ENCODE measurements at regions not wholly inside any gene's neighbourhood (a gene's known extent, or its start where the extent isn't known, plus 50 kb on each side); places are given as distances from the start of the nearest gene placed in this dataset.
"Not testable (repeated sequence)": the region's sequence is repeated elsewhere in the genome, so short reads cannot be mapped to it uniquely, and the experiment has no call there.

DNA sequence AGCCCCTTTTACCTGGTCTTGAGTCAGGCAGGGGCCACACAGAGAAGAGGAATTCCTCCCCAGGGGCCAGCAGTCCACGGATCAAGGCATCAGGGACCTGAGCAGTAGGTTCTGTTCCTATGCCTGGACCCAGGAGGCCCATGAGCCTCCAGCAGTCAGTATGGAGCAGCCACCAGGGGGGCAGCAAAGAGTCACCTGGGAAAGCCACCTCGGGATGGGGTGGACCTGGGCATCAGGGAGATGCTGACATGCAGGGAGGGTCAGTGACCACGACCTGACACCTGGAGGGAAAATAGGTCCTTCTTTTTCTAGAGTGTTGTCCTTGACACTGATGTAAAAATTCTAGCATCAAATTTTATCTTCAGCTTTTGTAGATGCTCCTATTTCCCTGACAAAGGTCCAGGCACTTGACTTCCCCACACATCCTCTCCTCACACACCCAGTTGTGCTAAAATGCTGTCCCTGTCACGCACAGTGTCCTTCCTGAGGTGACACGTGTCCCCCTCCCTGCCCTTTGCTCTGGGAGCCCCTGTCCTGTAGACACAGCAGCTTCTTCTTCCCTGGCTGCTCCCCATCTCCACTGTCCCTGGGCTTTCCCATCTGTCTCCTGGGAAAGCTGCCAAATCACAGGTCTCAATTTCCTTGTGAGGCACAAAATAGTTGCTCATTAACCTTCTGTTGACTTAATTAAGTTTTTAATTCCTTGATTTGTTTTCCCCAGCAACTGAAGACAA, 70.0 kb upstream of the IGLL5 start:
- DNase-seq: no peak

DNA sequence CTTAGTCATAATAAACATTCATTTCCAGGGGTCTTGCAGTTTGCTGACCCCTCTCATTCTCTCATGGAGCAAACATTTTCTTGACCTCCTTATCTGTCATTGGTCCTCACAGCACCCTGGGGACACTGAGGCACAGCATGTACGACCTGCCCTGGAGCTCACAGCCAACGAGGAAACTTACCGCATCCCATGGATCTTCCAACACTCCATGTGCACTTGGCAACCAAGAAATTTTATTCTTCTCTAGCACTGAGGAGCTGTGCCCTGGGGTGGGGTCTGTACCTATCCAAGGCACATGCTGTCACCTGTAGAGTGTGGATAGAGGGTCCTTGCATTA, 69.4 kb upstream of the IGLL5 start:
- intact Hi-C loops (cut with DNase I): no loop called here
- DNase-seq: no peak

More for the DNA sequence above, 70.0 kb upstream of the IGLL5 start:
- intact Hi-C loops (cut with DNase I): no loop called here

DNA sequence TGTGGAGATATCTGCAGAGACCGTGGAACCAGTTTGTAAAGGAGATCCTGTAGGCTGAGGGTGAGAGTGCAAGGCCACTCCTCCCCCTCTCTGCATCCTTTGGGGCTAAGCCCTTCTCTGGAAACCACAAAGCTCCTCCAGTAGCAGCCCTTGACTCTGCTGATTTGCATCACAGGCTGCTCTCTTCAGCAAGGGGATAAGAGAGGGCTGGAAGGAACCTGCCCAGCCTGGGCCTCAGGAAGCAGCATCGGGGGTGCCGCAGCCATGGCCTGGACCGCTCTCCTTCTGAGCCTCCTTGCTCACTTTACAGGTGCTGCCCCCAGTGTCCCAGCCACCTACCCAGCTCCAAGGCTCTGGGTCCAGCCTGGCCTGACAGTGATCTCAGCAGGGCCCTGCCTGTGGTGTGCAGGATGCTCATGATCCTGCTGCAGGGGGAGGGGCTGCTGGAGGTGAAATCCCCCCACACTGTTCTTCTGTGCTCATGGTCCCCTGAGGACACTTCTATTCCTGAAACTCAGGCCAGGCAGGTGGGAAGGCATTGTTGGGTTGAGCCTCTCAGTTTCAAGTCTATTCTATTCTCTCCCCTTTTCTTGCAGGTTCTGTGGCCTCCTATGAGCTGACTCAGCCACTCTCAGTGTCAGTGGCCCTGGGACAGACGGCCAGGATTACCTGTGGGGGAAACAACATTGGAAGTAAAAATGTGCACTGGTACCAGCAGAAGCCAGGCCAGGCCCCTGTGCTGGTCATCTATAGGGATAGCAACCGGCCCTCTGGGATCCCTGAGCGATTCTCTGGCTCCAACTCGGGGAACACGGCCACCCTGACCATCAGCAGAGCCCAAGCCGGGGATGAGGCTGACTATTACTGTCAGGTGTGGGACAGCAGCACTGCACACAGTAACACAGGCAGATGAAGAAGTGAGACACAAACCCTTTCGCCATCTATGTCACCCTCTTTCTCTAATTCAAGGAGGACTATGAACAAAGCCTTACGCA, 68.5 kb upstream of the IGLL5 start:
- intact Hi-C loops (cut with DNase I): no loop called here
- DNase-seq: no peak

DNA sequence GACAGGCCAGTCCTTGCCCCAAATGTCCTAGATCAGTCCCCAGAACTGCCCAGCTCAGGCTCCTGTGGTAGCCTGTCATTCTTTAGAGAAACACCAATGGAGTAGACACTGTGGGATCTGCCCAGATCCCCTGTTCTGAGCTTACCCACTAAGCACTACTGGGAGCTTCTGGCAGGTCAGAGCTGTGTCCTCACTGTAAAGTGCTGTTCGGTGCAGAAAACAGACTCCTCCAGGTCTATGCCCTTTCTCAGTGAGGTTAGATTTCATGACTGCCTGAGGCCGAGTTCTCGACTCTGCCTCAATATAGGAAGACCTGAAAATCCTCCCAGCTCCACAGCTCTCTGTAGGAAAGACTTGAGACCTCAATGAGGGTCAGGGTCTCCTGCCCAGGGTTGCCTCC, 67.5 kb upstream of the IGLL5 start:
- intact Hi-C loops (cut with DNase I): no loop called here
- DNase-seq: no peak

DNA sequence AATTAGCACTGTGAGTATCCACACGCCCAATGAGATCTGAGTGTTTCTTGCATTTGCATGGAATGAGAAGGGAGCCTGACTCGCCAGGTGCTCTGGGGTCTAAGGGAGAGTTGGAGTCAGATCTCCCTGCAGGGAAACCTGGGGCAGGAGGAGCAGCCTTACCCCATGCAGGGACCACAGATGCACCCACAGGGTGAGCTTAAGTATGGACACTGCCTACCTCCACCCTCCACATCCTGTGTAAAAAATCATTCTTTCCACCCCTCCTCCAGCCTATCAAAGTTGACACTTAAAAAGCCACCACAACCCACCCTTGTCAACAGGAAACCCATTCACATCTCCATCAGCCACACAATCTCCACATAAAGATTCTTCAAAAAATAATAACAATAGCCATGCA, 67.0 kb upstream of the IGLL5 start:
- intact Hi-C loops (cut with DNase I): no loop called here
- no peak for DNase-seq

DNA sequence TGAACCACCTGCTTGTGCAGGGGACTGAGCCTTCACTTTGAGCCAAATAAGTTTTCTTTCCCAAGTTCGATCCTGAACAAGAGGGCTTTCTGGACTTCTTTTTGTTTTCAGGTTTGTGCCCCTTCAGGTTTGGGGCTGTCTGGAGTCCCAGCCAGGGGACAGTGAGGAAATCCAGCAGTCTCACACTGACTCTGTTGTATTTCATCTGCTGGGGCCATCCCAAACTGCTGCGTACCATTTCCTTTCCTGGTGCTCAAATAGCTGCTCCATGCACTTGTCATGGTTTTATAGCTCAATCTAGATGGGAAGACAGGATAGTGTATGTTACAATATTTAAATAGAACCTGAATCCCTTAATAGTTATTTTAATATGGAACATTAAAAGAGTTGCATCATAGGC, 66.3 kb upstream of the IGLL5 start:
- intact Hi-C loops (cut with DNase I): no loop called here
- no peak for DNase-seq

DNA sequence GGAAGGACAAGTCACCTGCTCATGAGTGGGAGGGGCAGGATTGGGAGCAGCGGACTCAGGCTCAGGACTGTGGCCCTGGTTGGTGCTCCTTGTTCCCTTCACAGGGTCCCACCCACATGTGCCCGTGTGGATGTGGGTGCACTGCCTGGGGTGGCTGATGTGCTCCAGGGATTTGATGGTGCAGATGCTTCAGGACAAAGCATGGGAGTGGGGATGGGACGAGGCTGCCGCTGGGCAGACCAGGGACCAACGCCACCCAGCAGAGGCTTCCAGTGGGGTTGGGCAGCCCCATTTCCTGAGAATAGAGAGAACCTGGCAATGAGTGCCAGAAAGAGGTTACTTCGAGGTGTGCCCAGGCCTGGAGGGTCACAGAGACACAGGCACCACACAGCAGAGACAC, 65.5 kb upstream of the IGLL5 start:
- DNase-seq: no peak
- intact Hi-C loops (cut with DNase I): no loop called here

DNA sequence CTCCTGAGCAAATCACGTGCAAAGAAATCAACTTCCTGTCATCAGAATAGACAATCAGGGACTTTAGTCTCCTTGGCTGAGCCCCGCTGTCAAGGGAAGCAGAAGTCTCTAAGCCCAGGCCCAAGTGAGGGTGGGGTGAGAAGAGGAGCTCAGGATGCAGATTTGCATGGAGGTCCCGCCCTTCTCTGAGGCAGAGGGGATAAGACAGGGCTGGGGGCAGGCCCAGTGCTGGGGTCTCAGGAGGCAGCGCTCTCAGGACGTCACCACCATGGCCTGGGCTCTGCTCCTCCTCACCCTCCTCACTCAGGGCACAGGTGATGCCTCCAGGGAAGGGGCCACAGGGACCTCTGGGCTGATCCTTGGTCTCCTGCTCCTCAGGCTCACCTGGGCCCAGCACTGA, 65.1 kb upstream of the IGLL5 start:
- intact Hi-C loops (cut with DNase I); DNase-seq: not testable (repeated sequence)

DNA sequence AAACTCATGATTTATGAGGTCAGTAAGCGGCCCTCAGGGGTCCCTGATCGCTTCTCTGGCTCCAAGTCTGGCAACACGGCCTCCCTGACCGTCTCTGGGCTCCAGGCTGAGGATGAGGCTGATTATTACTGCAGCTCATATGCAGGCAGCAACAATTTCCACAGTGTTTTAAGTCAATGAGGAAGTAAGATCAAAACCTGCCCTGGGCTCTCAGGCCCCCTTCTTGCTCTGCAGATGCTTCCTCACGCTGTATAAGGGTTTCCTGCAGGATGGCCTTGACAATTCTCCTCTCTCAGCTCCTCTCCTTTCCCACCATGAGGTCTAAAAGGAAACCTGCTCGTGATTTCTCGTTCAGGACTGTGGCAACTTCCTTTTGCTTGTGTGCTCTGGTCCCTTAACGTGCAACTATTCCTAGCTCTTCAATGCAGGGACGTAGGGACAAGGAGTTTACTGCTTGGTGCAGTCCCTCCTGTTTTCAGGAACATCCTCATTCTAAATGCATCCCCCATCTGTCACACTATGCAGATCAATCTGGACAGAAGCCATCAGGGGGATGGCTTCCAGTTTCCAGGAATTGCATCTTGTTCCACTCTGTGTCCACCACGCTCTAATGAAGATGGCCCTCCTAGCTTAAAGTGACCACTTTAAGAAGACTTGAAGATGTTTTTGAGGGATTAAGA, 64.3 kb upstream of the IGLL5 start:
- intact Hi-C loops (cut with DNase I): no loop called here
- DNase-seq: no peak

DNA sequence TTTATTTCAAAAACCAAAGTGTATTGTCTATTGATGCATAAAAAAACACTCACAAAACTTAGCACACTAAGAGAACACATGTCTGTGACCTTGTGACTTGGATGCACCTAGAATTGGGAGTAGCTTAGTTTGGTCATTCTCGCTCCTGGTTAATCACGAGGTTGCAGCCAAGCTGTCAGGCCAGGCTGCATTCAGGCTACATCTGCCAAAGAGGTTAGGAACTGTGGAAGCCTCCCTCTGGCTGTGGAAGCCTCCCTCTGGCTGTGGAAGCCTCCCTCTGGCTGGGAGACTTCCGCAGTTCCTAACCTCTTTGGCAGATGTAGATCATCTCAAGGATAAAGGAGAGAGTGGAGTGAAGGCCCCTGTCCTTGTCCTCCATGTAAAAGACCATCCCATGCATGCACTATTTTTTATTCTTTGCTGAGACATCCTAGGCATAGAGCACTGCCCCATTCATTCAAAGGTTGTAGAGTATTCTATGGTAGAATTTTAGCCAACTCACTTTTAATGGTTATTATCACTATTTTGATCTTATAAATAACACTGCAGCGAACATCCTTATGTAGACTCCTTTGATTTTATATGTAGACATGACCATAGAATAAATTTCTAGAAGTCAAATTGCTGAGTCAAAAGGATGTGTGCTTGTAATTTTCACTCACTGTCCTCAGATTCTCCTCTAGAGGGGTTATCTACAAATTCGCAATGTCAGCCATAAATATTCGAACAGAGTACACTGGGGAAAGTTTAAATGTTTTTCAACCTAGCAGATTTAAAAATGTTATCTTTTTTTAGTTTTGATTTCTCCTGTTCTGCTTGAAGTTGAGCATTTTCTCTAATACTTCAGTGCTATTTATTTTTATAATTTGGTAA, 63.0 kb upstream of the IGLL5 start:
- DNase-seq: no peak
- intact Hi-C loops (cut with DNase I): no loop called here

DNA sequence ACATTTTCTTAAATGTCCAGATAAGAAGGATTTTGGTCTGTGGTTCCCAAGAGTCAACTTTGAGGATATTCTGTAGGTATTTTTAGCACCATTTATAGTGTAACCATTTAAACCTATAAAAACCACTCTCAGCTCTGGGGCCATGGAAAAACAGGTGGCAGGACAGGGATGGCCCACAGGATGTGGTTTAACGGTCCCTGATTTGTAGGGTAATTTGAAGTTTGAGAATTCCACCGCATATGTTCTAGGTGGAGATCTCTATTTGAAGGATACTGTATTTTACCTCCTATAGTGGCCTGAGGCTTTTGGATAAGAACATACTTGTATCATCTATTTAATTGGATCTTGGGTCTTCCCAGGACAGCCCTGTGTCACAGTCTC, 62.4 kb upstream of the IGLL5 start:
- no peak for DNase-seq
- intact Hi-C loops (cut with DNase I): no loop called here

DNA sequence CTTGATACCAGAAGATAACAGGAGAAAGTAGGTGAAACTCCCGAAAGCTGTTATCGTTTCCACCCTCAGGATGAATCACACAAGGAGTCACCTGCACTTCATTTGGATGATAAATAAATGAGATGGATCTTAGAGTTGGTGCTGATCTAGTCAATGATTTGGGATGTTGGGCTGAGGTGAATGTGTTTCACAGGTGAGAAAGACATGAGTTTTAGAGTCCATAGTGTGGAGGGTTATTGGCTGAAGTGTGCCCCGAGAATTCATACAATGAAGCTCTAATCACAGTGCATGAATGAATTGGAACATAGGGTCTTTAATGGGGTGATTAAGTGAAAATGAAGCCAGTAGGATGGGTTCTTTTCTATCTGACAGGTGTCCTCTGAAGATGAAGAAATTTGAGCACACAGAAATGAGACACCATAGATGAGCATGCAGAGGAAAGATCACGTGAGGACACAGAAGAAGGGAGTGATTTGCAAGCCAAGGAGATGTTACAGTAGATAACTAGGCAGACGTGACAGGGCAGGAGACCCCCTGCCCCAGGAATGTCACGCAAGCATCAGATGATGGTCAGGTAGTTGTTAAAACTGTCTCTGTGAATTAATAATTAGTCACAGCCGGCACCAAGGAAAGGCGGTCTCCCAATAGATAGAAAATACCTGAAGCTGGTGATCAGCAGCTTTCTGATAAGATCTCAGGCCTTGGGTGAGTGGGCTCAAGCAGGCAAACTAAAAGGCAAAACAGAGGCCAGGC, 60.3 kb upstream of the IGLL5 start:
- DNase-seq: no peak
- intact Hi-C loops (cut with DNase I): no loop called here

DNA sequence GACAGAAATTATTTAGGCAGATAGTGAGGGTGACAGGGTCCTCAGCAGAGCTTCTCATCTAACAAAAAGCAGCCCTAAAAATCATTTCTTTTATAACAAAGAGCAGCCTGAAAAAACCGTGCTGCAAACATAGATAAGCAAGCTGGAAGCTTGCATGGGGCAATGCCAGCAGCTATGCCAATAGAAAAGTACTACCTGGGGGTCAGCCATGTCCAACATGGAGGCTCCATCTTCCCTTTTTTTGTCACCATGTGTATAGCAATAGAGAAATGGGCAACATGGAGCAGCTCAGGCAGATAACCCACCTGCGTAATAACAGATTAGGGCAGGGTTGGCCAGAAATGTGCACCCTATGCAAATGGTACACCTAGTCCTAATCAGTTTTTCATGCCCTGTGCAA, 57.4 kb upstream of the IGLL5 start:
- intact Hi-C loops (cut with DNase I): no loop called here
- no peak for DNase-seq

DNA sequence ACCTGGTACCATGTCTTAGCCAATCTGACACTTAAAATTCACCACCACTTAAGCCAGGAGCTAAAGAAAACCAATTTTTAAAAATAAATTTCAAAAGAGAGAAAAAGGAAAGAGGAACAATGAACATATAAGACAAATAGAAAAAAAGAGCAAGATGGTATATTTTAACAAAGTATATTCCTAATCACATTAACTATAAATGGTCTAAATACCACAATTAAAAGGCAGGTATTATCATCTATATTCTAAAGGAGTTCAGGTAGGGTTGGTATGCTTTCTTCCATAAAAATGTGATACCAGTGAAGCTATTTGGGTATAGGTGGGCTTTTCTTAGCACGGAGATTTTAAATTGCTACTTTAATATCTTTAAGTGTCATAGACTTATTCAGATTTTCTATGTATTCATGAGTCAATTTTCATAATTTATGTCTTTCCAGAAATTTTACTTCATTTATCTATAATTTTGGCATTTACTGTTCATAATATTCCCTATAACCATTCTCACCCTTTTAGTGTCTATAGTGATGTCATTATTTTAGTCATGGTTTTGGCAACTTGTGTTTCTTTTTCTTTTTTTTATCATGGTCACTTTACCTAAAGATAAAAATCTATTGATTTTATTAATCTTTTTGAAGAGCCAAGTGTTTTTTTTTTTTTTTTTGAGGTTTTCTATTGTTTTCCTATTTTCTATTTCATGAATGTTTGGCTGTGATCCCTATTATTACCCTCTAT, 56.5 kb upstream of the IGLL5 start:
- intact Hi-C loops (cut with DNase I): no loop called here

DNA sequence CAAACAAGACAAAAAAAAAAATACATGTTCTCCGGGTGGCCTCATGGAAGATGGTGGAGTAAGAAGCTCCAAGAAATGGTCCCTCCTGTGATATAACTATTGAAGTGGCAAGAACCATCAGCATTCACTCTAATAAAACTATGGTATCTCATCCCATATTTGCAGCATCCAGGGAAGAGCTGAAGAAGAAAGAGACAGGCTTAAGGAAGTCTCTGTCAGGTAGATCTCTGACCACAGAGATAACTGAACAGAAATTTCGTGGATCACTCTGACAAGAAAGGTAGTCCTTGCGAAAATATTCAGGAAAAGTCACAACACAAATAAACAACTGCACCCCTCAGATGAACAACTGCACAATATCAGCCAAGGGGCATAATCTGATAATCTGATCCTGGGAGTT, 54.6 kb upstream of the IGLL5 start:
- no peak for DNase-seq
- intact Hi-C loops (cut with DNase I): no loop called here

More for the DNA sequence above, 56.5 kb upstream of the IGLL5 start:
- no peak for DNase-seq

DNA sequence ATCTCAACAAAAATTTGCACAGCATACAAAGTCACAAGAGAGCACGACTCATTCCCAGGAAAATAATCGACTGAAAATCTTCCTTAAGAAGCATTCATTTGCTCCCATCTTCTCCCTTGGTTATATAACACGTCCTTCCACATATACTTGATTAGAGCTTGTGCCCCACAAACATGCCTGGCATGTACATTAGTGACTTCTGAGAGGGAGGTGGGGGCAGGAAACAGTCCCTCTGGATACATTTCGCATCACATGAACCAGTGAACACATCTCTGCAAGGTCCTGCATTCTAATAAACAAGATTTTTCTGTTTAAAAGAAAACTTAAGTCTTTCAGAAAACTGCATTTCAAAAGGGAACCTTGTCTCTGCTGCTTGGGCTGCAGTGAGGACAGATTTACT, 54.1 kb upstream of the IGLL5 start:
- DNase-seq: no peak

DNA sequence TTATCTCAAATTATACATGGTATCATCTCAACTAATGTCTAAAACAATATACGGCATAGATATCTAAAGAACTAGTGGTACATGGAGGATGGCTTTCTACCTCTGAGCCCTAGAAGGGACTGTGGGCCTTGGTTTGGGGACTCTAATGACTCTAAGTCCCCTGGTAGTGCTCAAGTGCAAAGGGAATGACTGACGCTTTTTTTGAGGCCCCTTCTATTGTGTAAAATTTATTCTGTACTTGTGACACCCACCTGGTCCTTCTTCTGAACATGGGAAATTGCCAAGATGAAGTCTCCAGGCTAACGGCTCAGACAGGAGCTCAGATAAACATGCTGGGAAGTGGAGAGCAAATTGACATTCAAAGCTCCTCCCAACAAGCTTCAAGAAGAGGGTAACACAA, 53.4 kb upstream of the IGLL5 start:
- no peak for DNase-seq
- intact Hi-C loops (cut with DNase I): no loop called here

More for the DNA sequence above, 54.1 kb upstream of the IGLL5 start:
- intact Hi-C loops (cut with DNase I): no loop called here

DNA sequence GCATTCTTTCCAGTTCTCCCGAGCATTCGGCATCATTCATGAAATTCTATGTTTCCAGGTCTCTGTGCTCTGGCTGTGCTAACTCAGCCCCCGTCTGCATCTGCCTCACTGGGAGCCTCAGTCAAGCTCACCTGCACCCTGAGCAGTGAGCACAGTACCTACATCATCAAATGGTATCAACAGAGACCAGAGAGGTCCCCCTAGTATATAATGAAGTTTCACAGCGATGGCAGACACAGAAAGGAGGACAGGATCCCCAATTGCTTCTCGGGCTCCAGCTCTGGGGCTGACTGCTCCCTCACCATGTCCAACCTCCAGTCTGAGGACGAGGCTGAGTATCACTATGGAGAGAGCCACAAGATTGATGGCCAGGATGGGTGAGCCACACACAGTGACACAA, 52.8 kb upstream of the IGLL5 start:
- intact Hi-C loops (cut with DNase I): no loop called here
- no peak for DNase-seq

DNA sequence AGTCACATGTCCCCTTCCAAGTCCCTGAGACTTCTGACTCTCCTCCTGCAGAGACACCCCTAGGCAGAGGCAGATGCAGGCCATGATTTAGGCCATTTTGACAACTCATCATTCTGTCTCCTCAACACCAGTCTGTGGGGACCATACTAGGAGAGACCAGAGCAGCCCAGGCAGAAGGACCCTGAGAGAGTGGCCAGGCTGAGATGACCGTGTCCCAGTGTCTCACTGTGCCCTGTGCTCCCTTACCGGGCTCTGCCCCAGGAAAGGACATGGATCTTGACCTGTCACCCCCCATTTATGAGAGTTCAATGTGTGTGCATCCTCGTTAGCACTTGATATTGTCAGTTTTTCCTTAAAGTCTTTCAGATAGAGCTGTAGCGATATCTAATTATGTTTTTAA, 52.4 kb upstream of the IGLL5 start:
- no peak for DNase-seq
- intact Hi-C loops (cut with DNase I): no loop called here
